ENCODE measurements at regions not wholly inside any gene's neighbourhood (a gene's known extent, or its start where the extent isn't known, plus 50 kb on each side); places are given as distances from the start of the nearest gene placed in this dataset.
A peak's percentile ranks its signal among the peaks of the same experiment; 100 is the strongest.

GRCh38 chr6:134706806-134707205 is 243.1 kb downstream of the ALDH8A1 start:
- FAIRE-seq: no peak

- no peak for FAIRE-seq
Observed at GRCh38 chr6:134706153-134706552, 243.7 kb downstream of the ALDH8A1 start.

GRCh38 chr6:134703206-134703605 is 246.7 kb downstream of the ALDH8A1 start:
- peak; percentile 53 for FAIRE-seq

- no peak for FAIRE-seq
Observed at GRCh38 chr6:134702279-134702678, 247.6 kb downstream of the ALDH8A1 start.

- no peak for FAIRE-seq
Observed at GRCh38 chr6:134701301-134701700, 248.6 kb downstream of the ALDH8A1 start.

GRCh38 chr6:134698228-134698627 is 251.7 kb downstream of the ALDH8A1 start:
- FAIRE-seq: peak; percentile 66

- no peak for FAIRE-seq
Observed at GRCh38 chr6:134692008-134692407, 257.9 kb downstream of the ALDH8A1 start.

- no peak for FAIRE-seq
Observed at GRCh38 chr6:134691180-134691579, 258.7 kb downstream of the ALDH8A1 start.

- no peak for FAIRE-seq
Observed at GRCh38 chr6:134690048-134690447, 259.9 kb downstream of the ALDH8A1 start.

GRCh38 chr6:134689641-134690040 is 260.3 kb downstream of the ALDH8A1 start:
- no peak for FAIRE-seq

- no peak for FAIRE-seq
Observed at GRCh38 chr6:134689177-134689576, 260.7 kb downstream of the ALDH8A1 start.

- FAIRE-seq: no peak
Observed at GRCh38 chr6:134686071-134686470, 263.8 kb downstream of the ALDH8A1 start.

GRCh38 chr6:134684423-134684795 is 265.5 kb downstream of the ALDH8A1 start:
- no peak for FAIRE-seq

GRCh38 chr6:134683783-134684422 is 266.0 kb downstream of the ALDH8A1 start:
- no peak for FAIRE-seq

GRCh38 chr6:134680433-134680832 is 269.5 kb downstream of the ALDH8A1 start:
- FAIRE-seq: no peak

GRCh38 chr6:134680021-134680420 is 269.9 kb downstream of the ALDH8A1 start:
- FAIRE-seq: no peak

- no peak for FAIRE-seq
Observed at GRCh38 chr6:134678436-134678889, 271.4 kb downstream of the ALDH8A1 start.

- no peak for FAIRE-seq
Observed at GRCh38 chr6:134676307-134677281, 273.3 kb downstream of the ALDH8A1 start.

GRCh38 chr6:134675110-134676054 is 274.5 kb downstream of the ALDH8A1 start:
- no peak for FAIRE-seq

- no peak for FAIRE-seq
Observed at GRCh38 chr6:134674562-134674961, 275.3 kb downstream of the ALDH8A1 start.

- FAIRE-seq: no peak
Observed at GRCh38 chr6:134669485-134669884, 280.4 kb downstream of the ALDH8A1 start.

- FAIRE-seq: no peak
Observed at GRCh38 chr6:134667111-134667510, 282.8 kb downstream of the ALDH8A1 start.

GRCh38 chr6:134666125-134666524 is 283.8 kb downstream of the ALDH8A1 start:
- FAIRE-seq: no peak
